ENCODE measurements at regions not wholly inside any gene's neighbourhood (a gene's known extent, or its start where the extent isn't known, plus 50 kb on each side); places are given as distances from the start of the nearest gene placed in this dataset.
A peak's percentile ranks its signal among the peaks of the same experiment; 100 is the strongest.

- TF ChIP-seq CTCF (IDR thresholded peaks at IDR 0.05), result no peak
- TF ChIP-seq ZNF425 (CRISPR knock-in tag; conservative IDR thresholded peaks at IDR 0.05), result no peak
- no peak for TF ChIP-seq ZBTB21 (CRISPR knock-in tag; IDR thresholded peaks at IDR 0.05; ENCODE audit: borderline replicate concordance)
- no peak for TF ChIP-seq IRF2 (CRISPR knock-in tag; IDR thresholded peaks at IDR 0.05; ENCODE audit: borderline replicate concordance, low read depth)
- TF ChIP-seq ATF2 (CRISPR knock-in tag; IDR thresholded peaks at IDR 0.05; ENCODE audit: borderline replicate concordance, low read depth), result no peak
- no peak for TF ChIP-seq RORB (CRISPR knock-in tag; IDR thresholded peaks at IDR 0.05)
- no peak for TF ChIP-seq ATF1 (CRISPR knock-in tag; IDR thresholded peaks at IDR 0.05)
- no peak for TF ChIP-seq NR1H2 (CRISPR knock-in tag; IDR thresholded peaks at IDR 0.05)
- TF ChIP-seq ETV6 (CRISPR knock-in tag; IDR thresholded peaks at IDR 0.05), result no peak
Measured at GRCh38 chr6:85355816-85356215, 94.1 kb upstream of the NT5E start (continued).

- DNase-seq (ENCODE audit: low spot score) (peak; percentile 78), ATAC-seq (peak; percentile 98)
- ChIA-PET CTCF (interaction anchor here (0.6 to 4.7 kb wide), 12 partner anchors 17 to 191 kb away, joined by 3 to 117 read pairs (median 4); partner anchors contain the start of gene NT5E), POLR2A (no interaction called here)
- H3K9me3 Mint-ChIP-seq, result no peaks in the 10 kb centered on the region
- H3K27ac Mint-ChIP-seq, result no peak overlapping the region
- H3K36me3 Mint-ChIP-seq, result no peaks in the 10 kb centered on the region
- no peaks in the 10 kb centered on the region for H3K27me3 Mint-ChIP-seq (ENCODE audit: low read depth)
- TF ChIP-seq GRHL2 (CRISPR knock-in tag; IDR thresholded peaks at IDR 0.05; ENCODE audit: insufficient replicate concordance, severe bottlenecking), result no peak
- no peak for TF ChIP-seq ESRRA (CRISPR knock-in tag; IDR thresholded peaks at IDR 0.05; ENCODE audit: borderline replicate concordance)
- no peak for TF ChIP-seq ZBTB21 (CRISPR knock-in tag; IDR thresholded peaks at IDR 0.05; ENCODE audit: borderline replicate concordance)
- TF ChIP-seq ZNF423 (CRISPR knock-in tag; IDR thresholded peaks at IDR 0.05), result no peak
- TF ChIP-seq STAT6 (CRISPR knock-in tag; conservative IDR thresholded peaks at IDR 0.05; ENCODE audit: low read depth), result no peak
- peak; percentile 98 for TF ChIP-seq CTCF (IDR thresholded peaks at IDR 0.05)
- TF ChIP-seq PRRX2 (CRISPR knock-in tag; IDR thresholded peaks at IDR 0.05), result no peak
- no peak for TF ChIP-seq ZSCAN18 (CRISPR knock-in tag; IDR thresholded peaks at IDR 0.05)
- no peak overlapping the region for H3K4me3 Mint-ChIP-seq
- H3K4me1 Mint-ChIP-seq, result no peaks in the 10 kb centered on the region
Measured at GRCh38 chr6:85354761-85355618, 94.9 kb upstream of the NT5E start.

All from WTC11 (cell line).